IPS DF 4.7 (cell line): ENCODE measurements at regions not wholly inside any gene's neighbourhood (a gene's known extent, or its start where the extent isn't known, plus 50 kb on each side); places are given as distances from the start of the nearest gene placed in this dataset.
A peak's percentile ranks its signal among the peaks of the same experiment; 100 is the strongest.

Source experiments
- DNase-seq: peaks from one replicate; pipeline ENCODE4 v3.0.0-alpha.2; 2013; ENCODE audit warnings: low spot score; ENCODE audit errors: extremely low read depth

GRCh38 chr3:8239718-8240695, 261.6 kb upstream of the LMCD1 start:
- peak; percentile 49 for DNase-seq

- no peak for DNase-seq
These were observed 255.6 kb upstream of the LMCD1 start for GRCh38 chr3:8246070-8246469.

GRCh38 chr3:8253201-8253600, 248.4 kb upstream of the LMCD1 start:
- no peak for DNase-seq

GRCh38 chr3:8254489-8254888, 247.1 kb upstream of the LMCD1 start:
- no peak for DNase-seq

GRCh38 chr3:8255725-8256124, 245.9 kb upstream of the LMCD1 start:
- DNase-seq = no peak

GRCh38 chr3:8256441-8257071, 245.1 kb upstream of the LMCD1 start:
- no peak for DNase-seq

GRCh38 chr3:8261018-8261417, 240.6 kb upstream of the LMCD1 start:
- DNase-seq = no peak

- no peak for DNase-seq
These were observed 234.9 kb upstream of the LMCD1 start for GRCh38 chr3:8266730-8267131.

GRCh38 chr3:8273479-8273878, 228.1 kb upstream of the LMCD1 start:
- no peak for DNase-seq

GRCh38 chr3:8276056-8276455, 225.6 kb upstream of the LMCD1 start:
- DNase-seq = no peak

- DNase-seq = no peak
These were observed 225.1 kb upstream of the LMCD1 start for GRCh38 chr3:8276506-8276905.

GRCh38 chr3:8278448-8278847, 223.2 kb upstream of the LMCD1 start:
- no peak for DNase-seq

GRCh38 chr3:8279476-8279875, 222.1 kb upstream of the LMCD1 start:
- no peak for DNase-seq

- no peak for DNase-seq
These were observed 221.6 kb upstream of the LMCD1 start for GRCh38 chr3:8279886-8280550.

GRCh38 chr3:8282541-8283165, 219.0 kb upstream of the LMCD1 start:
- no peak for DNase-seq

- DNase-seq = no peak
These were observed 218.4 kb upstream of the LMCD1 start for GRCh38 chr3:8283193-8283592.

GRCh38 chr3:8286086-8286485, 215.5 kb upstream of the LMCD1 start:
- no peak for DNase-seq

GRCh38 chr3:8286749-8287148, 214.9 kb upstream of the LMCD1 start:
- no peak for DNase-seq

GRCh38 chr3:8290611-8291010, 211.0 kb upstream of the LMCD1 start:
- no peak for DNase-seq

GRCh38 chr3:8296461-8296860, 205.2 kb upstream of the LMCD1 start:
- no peak for DNase-seq

GRCh38 chr3:8298021-8298954, 203.3 kb upstream of the LMCD1 start:
- DNase-seq = no peak
